SK-N-SH treated with all-trans-retinoic acid at 6 μM for 48 hours (cell line): ENCODE measurements at regions not wholly inside any gene's neighbourhood (a gene's known extent, or its start where the extent isn't known, plus 50 kb on each side); places are given as distances from the start of the nearest gene placed in this dataset.

ENCODE experiments used
- SNAI2 ChIP-seq: fragments of 250-450 bp; sonication (Bioruptor Pico); IDR thresholded peaks from 2 replicates; pipeline ENCODE4 v1.5.0; 2020; ENCODE audit warnings: mild to moderate bottlenecking, moderate library complexity
- ZNF8 ChIP-seq: fragments of 450-650 bp; formaldehyde crosslinking; IDR thresholded peaks from 2 replicates; pipeline ENCODE4 v1.5.0; 2020; ENCODE audit warnings: mild to moderate bottlenecking, moderate library complexity
- TF ChIP-seq, protein P1 (sequence below): fragments of 250-450 bp; sonication (Bioruptor Pico); IDR thresholded peaks from 2 replicates; pipeline ENCODE4 v1.5.0; 2020; ENCODE audit warnings: mild to moderate bottlenecking, moderate library complexity

DNA sequence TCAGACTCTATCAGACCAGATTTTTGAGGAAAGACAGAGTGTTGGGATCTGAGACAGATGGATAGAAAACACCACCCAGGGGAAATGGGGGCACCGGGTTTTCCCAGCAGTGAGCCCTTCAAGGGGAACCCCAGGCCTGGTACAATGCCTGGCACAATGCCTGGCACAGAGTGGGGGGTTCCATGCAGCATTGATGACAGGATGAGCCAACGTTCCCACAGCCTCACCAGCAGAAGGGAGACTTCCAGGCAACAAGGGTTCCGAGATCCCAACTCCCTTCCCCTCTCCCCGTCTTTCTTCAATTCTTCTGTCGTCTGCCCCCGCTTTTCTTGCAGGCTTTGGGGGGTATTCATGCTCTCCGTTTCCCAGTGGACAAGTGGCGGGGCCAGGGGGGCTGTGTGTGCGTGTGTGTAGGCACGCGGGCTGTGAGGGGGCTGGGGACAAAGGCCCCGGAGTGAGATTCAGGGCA lies 132.1 kb upstream of the HAAO start:
- TF ChIP-seq ZNF8 (no peak), SNAI2 (CRISPR knock-in tag) (no peak)
- TF ChIP-seq, protein P1, sequence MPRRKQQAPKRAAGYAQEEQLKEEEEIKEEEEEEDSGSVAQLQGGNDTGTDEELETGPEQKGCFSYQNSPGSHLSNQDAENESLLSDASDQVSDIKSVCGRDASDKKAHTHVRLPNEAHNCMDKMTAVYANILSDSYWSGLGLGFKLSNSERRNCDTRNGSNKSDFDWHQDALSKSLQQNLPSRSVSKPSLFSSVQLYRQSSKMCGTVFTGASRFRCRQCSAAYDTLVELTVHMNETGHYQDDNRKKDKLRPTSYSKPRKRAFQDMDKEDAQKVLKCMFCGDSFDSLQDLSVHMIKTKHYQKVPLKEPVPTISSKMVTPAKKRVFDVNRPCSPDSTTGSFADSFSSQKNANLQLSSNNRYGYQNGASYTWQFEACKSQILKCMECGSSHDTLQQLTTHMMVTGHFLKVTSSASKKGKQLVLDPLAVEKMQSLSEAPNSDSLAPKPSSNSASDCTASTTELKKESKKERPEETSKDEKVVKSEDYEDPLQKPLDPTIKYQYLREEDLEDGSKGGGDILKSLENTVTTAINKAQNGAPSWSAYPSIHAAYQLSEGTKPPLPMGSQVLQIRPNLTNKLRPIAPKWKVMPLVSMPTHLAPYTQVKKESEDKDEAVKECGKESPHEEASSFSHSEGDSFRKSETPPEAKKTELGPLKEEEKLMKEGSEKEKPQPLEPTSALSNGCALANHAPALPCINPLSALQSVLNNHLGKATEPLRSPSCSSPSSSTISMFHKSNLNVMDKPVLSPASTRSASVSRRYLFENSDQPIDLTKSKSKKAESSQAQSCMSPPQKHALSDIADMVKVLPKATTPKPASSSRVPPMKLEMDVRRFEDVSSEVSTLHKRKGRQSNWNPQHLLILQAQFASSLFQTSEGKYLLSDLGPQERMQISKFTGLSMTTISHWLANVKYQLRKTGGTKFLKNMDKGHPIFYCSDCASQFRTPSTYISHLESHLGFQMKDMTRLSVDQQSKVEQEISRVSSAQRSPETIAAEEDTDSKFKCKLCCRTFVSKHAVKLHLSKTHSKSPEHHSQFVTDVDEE (CRISPR knock-in tag) = no peak
